NT2/D1 (cell line): ENCODE measurements at regions not wholly inside any gene's neighbourhood (a gene's known extent, or its start where the extent isn't known, plus 50 kb on each side); places are given as distances from the start of the nearest gene placed in this dataset.

ENCODE experiments used
- YY1 ChIP-seq: IDR thresholded peaks from 2 replicates; pipeline ENCODE4 v1.6.1; 2011; ENCODE audit not compliant: insufficient read length, insufficient read depth
- ZNF274 ChIP-seq: IDR thresholded peaks from 2 replicates; pipeline ENCODE4 v1.6.1; 2011; ENCODE audit warnings: mild to moderate bottlenecking, low read depth, low read length

- TF ChIP-seq YY1 (no peak), ZNF274 (no peak)
Observed at GRCh38 chrX:138058931-138059330, 493.0 kb downstream of the ZIC3 start.
